Stimulated activated naive CD4-positive, alpha-beta T cell treated with Interleukin-2 at 50 U/mL for 16 hours (primary cell): ENCODE measurements at regions not wholly inside any gene's neighbourhood (a gene's known extent, or its start where the extent isn't known, plus 50 kb on each side); places are given as distances from the start of the nearest gene placed in this dataset.

Experiments
- DNase-seq: peaks from one replicate; lab custom pipeline; 2025; lab: John Stamatoyannopoulos, UW

- DNase-seq, result no peak
Observed at GRCh38 chr1:82686774-82687173, 886.0 kb downstream of the ADGRL2 start.

- no peak for DNase-seq
Observed at GRCh38 chr1:82646888-82647287, 846.2 kb downstream of the ADGRL2 start.

GRCh38 chr1:82646336-82646735 is 845.6 kb downstream of the ADGRL2 start:
- no peak for DNase-seq

- DNase-seq, result no peak
Observed at GRCh38 chr1:82644186-82644915, 843.6 kb downstream of the ADGRL2 start.

- no peak for DNase-seq
Observed at GRCh38 chr1:82640352-82640751, 839.6 kb downstream of the ADGRL2 start.

GRCh38 chr1:82634266-82634665 is 833.5 kb downstream of the ADGRL2 start:
- no peak for DNase-seq

GRCh38 chr1:82632155-82632554 is 831.4 kb downstream of the ADGRL2 start:
- no peak for DNase-seq

- DNase-seq, result no peak
Observed at GRCh38 chr1:82628887-82629286, 828.2 kb downstream of the ADGRL2 start.

- no peak for DNase-seq
Observed at GRCh38 chr1:82625537-82625936, 824.8 kb downstream of the ADGRL2 start.

- DNase-seq, result no peak
Observed at GRCh38 chr1:82621076-82621475, 820.3 kb downstream of the ADGRL2 start.

- no peak for DNase-seq
Observed at GRCh38 chr1:82614090-82614489, 813.4 kb downstream of the ADGRL2 start.

- DNase-seq, result no peak
Observed at GRCh38 chr1:82612986-82613385, 812.3 kb downstream of the ADGRL2 start.

- DNase-seq, result no peak
Observed at GRCh38 chr1:82606546-82606945, 805.8 kb downstream of the ADGRL2 start.

- DNase-seq, result no peak
Observed at GRCh38 chr1:82604524-82604923, 803.8 kb downstream of the ADGRL2 start.

GRCh38 chr1:82600314-82600713 is 799.6 kb downstream of the ADGRL2 start:
- no peak for DNase-seq

- DNase-seq, result no peak
Observed at GRCh38 chr1:82598812-82599211, 798.1 kb downstream of the ADGRL2 start.

- DNase-seq, result no peak
Observed at GRCh38 chr1:82598337-82598736, 797.6 kb downstream of the ADGRL2 start.

GRCh38 chr1:82597649-82598048 is 796.9 kb downstream of the ADGRL2 start:
- DNase-seq, result no peak

GRCh38 chr1:82597141-82597540 is 796.4 kb downstream of the ADGRL2 start:
- DNase-seq, result no peak

GRCh38 chr1:82593561-82593960 is 792.8 kb downstream of the ADGRL2 start:
- DNase-seq, result no peak

- DNase-seq, result no peak
Observed at GRCh38 chr1:82589588-82589987, 788.9 kb downstream of the ADGRL2 start.

- DNase-seq, result no peak
Observed at GRCh38 chr1:82587371-82587770, 786.6 kb downstream of the ADGRL2 start.

GRCh38 chr1:82586473-82586872 is 785.7 kb downstream of the ADGRL2 start:
- DNase-seq, result no peak

GRCh38 chr1:82582347-82582746 is 781.6 kb downstream of the ADGRL2 start:
- DNase-seq, result no peak
